Erythroblast (primary cell): ENCODE measurements at regions not wholly inside any gene's neighbourhood (a gene's known extent, or its start where the extent isn't known, plus 50 kb on each side); places are given as distances from the start of the nearest gene placed in this dataset.

Experiments used
- GATA1 ChIP-seq: IDR thresholded peaks from 2 replicates; pipeline ENCODE4 v1.6.1; 2011; ENCODE audit warnings: low read depth, mild to moderate bottlenecking, control low read depth, low read length, moderate library complexity
- POLR2A ChIP-seq: IDR thresholded peaks from 2 replicates; pipeline ENCODE4 v1.6.1; 2011; ENCODE audit warnings: mild to moderate bottlenecking, low read length

- no peak for TF ChIP-seq POLR2A
- TF ChIP-seq GATA1: no peak
Measured at GRCh38 chr2:150878356-150878755, 383.3 kb downstream of the RBM43 start.
